Tibial nerve (tissue), 4 donors: ENCODE measurements at regions not wholly inside any gene's neighbourhood (a gene's known extent, or its start where the extent isn't known, plus 50 kb on each side); places are given as distances from the start of the nearest gene placed in this dataset.

Experiments
- DNase-seq, 2 donors: peaks; one replicate each; pipeline ENCODE4 v3.0.0-alpha.2; 2019; ENCODE audit warnings: low spot score in 2 of 2
- H3K27ac ChIP-seq, 4 donors: fragments of 200-600 bp; sonication (generic) in 3 of 4; one replicate each; pipeline ENCODE4 v1.5.1; 2017 to 2019; ENCODE audit warnings: mild to moderate bottlenecking in 1 of 4
- H3K27me3 ChIP-seq, 2 donors: fragments of 200-600 bp; sonication (generic) in 1 of 2; one replicate each; pipeline versions ENCODE4 v1.5.1 to v1.6.0; 2017 to 2019
- H3K36me3 ChIP-seq, 3 donors: fragments of 200-600 bp; sonication (generic); one replicate each; pipeline ENCODE4 v1.5.1; 2018 to 2019
- H3K4me1 ChIP-seq, 4 donors: fragments of 200-600 bp; sonication (generic) in 3 of 4; one replicate each; pipeline ENCODE4 v1.5.1; 2017 to 2019
- H3K4me3 ChIP-seq, 4 donors: fragments of 200-600 bp; sonication (generic) in 3 of 4; one replicate each; pipeline ENCODE4 v1.5.1; 2017 to 2019; ENCODE audit warnings: mild to moderate bottlenecking in 1 of 4, moderate library complexity in 1 of 4
- H3K9me3 ChIP-seq, 4 donors: fragments of 200-600 bp; sonication (generic) in 3 of 4; one replicate each; pipeline ENCODE4 v1.5.1; 2017 to 2019
- EP300 ChIP-seq, 2 donors: sonication (generic); formaldehyde crosslinking; IDR thresholded peaks; one replicate each; pipeline ENCODE4 v1.6.1; 2017; ENCODE audit warnings: antibody characterized with exemption in 2 of 2, mild to moderate bottlenecking in 1 of 2
- POLR2A ChIP-seq, 2 donors: fragments of 450-650 bp; IDR thresholded peaks; one replicate each; pipeline ENCODE4 v1.6.1; 2017; ENCODE audit warnings: antibody characterized with exemption in 2 of 2, mild to moderate bottlenecking in 2 of 2, moderate library complexity in 2 of 2
- WGBS, 2 donors: methylation state at CpG; one replicate each; pipeline ENCODE4 v1.1.5; 2018; 5-methylcytosine and 5-hydroxymethylcytosine counted together
- TF ChIP-seq, protein P1 (sequence below), 5 experiments: fragments of 200-600 bp in 3 of 5; fragments of 450-650 bp in 2 of 5; sonication (generic) in 3 of 5; IDR thresholded peaks; one replicate each; pipeline ENCODE4 v1.5.1; 2016 to 2019; ENCODE audit warnings: antibody characterized with exemption in 5 of 5, mild to moderate bottlenecking in 3 of 5, moderate library complexity in 2 of 5

- 75 to 78% methylated on average over 4 of the region's 4 CpGs for WGBS, 2 donors
These were observed 1434.6 kb downstream of the PCDH18 start for GRCh38 chr4:136097676-136098075.

DNA sequence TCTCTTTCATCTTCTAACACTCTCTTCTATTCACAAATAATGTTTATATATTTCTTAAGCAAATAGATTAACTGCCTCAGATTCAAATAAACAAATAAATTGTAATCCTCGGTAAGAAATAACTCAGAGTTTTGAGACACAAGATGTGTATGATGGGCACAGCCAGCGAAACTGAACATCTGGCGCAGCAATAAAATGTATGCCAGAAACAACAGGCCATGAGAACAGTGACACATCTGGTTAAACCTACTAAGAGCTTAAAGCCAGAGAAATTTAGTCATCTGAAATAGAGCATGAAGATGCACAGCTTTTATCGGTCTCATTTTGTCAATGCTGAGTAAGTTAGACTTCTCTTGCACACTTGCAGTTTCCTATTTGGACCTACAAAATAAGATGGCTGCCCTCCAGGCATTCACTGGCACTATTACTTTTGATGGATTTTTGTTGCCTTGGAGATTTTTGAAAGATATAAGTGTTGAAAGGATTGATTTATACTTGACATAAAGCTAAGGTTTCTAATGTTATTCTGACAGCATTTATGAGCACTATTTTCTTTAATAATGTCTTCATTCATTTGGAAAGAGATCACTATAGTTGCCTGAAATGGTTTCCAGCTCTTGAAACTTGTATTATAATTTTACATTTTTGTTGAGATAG is 1444.0 kb downstream of the PCDH18 start:
- no peaks in the 10 kb centered on the region for H3K4me1 ChIP-seq
- H3K4me3 ChIP-seq: no peak overlapping the region
- no peaks in the 10 kb centered on the region for H3K27me3 ChIP-seq
- no peaks in the 10 kb centered on the region for H3K9me3 ChIP-seq
- WGBS, 2 donors: 77 to 86% methylated on average over 4 of the region's 4 CpGs
- H3K27ac ChIP-seq: no peak overlapping the region
- no peak for DNase-seq
- H3K36me3 ChIP-seq: no peaks in the 10 kb centered on the region
- TF ChIP-seq, protein P1, sequence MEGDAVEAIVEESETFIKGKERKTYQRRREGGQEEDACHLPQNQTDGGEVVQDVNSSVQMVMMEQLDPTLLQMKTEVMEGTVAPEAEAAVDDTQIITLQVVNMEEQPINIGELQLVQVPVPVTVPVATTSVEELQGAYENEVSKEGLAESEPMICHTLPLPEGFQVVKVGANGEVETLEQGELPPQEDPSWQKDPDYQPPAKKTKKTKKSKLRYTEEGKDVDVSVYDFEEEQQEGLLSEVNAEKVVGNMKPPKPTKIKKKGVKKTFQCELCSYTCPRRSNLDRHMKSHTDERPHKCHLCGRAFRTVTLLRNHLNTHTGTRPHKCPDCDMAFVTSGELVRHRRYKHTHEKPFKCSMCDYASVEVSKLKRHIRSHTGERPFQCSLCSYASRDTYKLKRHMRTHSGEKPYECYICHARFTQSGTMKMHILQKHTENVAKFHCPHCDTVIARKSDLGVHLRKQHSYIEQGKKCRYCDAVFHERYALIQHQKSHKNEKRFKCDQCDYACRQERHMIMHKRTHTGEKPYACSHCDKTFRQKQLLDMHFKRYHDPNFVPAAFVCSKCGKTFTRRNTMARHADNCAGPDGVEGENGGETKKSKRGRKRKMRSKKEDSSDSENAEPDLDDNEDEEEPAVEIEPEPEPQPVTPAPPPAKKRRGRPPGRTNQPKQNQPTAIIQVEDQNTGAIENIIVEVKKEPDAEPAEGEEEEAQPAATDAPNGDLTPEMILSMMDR (IDR thresholded peaks at IDR 0.05): no peak
- TF ChIP-seq EP300 (IDR thresholded peaks at IDR 0.05) (no peak), POLR2A (IDR thresholded peaks at IDR 0.05) (no peak)

More at GRCh38 chr4:136097676-136098075, 1434.6 kb downstream of the PCDH18 start:
- DNase-seq: no peak
- Histone ChIP-seq H3K9me3 (no peaks in the 10 kb centered on the region), H3K27me3 (no peaks in the 10 kb centered on the region), H3K4me3 (no peak overlapping the region), H3K27ac (no peak overlapping the region), H3K4me1 (no peaks in the 10 kb centered on the region), H3K36me3 (no peaks in the 10 kb centered on the region)
- TF ChIP-seq EP300 (IDR thresholded peaks at IDR 0.05) (no peak), POLR2A (IDR thresholded peaks at IDR 0.05) (no peak)
- TF ChIP-seq, protein P1 (IDR thresholded peaks at IDR 0.05): no peak

- no peak overlapping the region for H3K4me3 ChIP-seq
- WGBS, 2 donors: 44 to 58% methylated on average over 1 of the region's 1 CpG
- TF ChIP-seq EP300 (IDR thresholded peaks at IDR 0.05): no peak
- no peaks in the 10 kb centered on the region for H3K36me3 ChIP-seq
- no peaks in the 10 kb centered on the region for H3K9me3 ChIP-seq
- H3K4me1 ChIP-seq: no peaks in the 10 kb centered on the region
- H3K27ac ChIP-seq: no peak overlapping the region
- H3K27me3 ChIP-seq: no peaks in the 10 kb centered on the region
- no peak for DNase-seq
These were observed 1453.3 kb downstream of the PCDH18 start for GRCh38 chr4:136078976-136079375.

DNA sequence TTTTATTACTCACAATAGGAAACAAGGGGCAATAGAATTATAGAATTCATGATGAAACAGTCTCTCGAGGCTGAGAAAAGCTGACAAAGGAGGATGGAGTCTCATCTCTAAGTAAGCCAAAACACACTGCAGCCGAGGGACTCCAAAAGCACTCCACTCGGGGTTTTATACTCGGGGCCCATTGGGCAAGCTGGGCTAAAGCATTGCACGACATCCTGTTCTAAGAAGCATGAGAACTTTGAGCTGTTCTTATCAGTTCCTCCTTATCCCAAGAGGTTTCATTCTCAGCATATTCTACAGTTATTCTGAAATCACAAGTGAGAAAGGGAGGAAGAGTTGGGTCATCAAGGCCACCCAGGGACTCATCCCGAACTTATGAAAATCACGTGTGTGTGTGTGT is 1475.5 kb downstream of the PCDH18 start:
- Histone ChIP-seq H3K27ac (no peak overlapping the region), H3K4me3 (no peak overlapping the region), H3K4me1 (no peaks in the 10 kb centered on the region), H3K27me3 (no peaks in the 10 kb centered on the region), H3K9me3 (no peaks in the 10 kb centered on the region), H3K36me3 (no peaks in the 10 kb centered on the region)
- TF ChIP-seq, protein P1 (IDR thresholded peaks at IDR 0.05): no peak
- no peak for TF ChIP-seq EP300 (IDR thresholded peaks at IDR 0.05)
- TF ChIP-seq POLR2A (IDR thresholded peaks at IDR 0.05): no peak
- 76 to 79% methylated on average over 7 of the region's 7 CpGs for WGBS, 2 donors
- DNase-seq: no peak

- Histone ChIP-seq H3K27ac (no peak overlapping the region), H3K4me3 (no peak overlapping the region), H3K9me3 (no peaks in the 10 kb centered on the region), H3K4me1 (no peaks in the 10 kb centered on the region), H3K27me3 (no peaks in the 10 kb centered on the region), H3K36me3 (no peaks in the 10 kb centered on the region)
- 89 to 94% methylated on average over 3 of the region's 3 CpGs for WGBS, 2 donors
- TF ChIP-seq, protein P1 (IDR thresholded peaks at IDR 0.05): no peak
- no peak for TF ChIP-seq POLR2A (IDR thresholded peaks at IDR 0.05)
- no peak for TF ChIP-seq EP300 (IDR thresholded peaks at IDR 0.05)
- DNase-seq: no peak
These were observed 1476.9 kb downstream of the PCDH18 start for GRCh38 chr4:136055360-136055759.
